ENCODE measurements at regions not wholly inside any gene's neighbourhood (a gene's known extent, or its start where the extent isn't known, plus 50 kb on each side); places are given as distances from the start of the nearest gene placed in this dataset.

- DNase-seq (ENCODE audit: low spot score), result no peak
- no peak for TF ChIP-seq CTCF (IDR thresholded peaks at IDR 0.05)
These were observed 51.0 kb upstream of the GPRC5B start for GRCh38 chr16:19935694-19936093.

More at GRCh38 chr16:19935694-19936093, 51.0 kb upstream of the GPRC5B start:
- Histone ChIP-seq H3K27ac (no peak overlapping the region), H3K36me3 (no peaks in the 10 kb centered on the region), H3K9me3 (no peaks in the 10 kb centered on the region), H3K4me3 (no peak overlapping the region), H3K27me3 (no peaks in the 10 kb centered on the region), H3K4me1 (no peaks in the 10 kb centered on the region)

Data from right atrium auricular region (tissue), 2 donors.